Keratinocyte (primary cell): ENCODE measurements at regions not wholly inside any gene's neighbourhood (a gene's known extent, or its start where the extent isn't known, plus 50 kb on each side); places are given as distances from the start of the nearest gene placed in this dataset.

Experiments
- DNase-seq: peaks from one replicate; pipeline ENCODE4 v3.0.0-alpha.2; 2011; ENCODE audit warnings: low read depth, missing footprints, low spot score
- FAIRE-seq: peaks from 2 replicates; lab custom pipeline; 2011; peaks lifted over from hg19 to GRCh38; lab: Jason Lieb, UNC
- H2AFZ ChIP-seq: 2 replicates; pipeline ENCODE4 v1.6.0; 2012; ENCODE audit warnings: low read length, control low read depth, inconsistent platforms; ENCODE audit not compliant: control insufficient read depth
- H3K27ac ChIP-seq: 2 replicates; pipeline ENCODE4 v1.5.1; 2011; ENCODE audit warnings: low read length; ENCODE audit not compliant: control insufficient read depth, insufficient read depth
- H3K27me3 ChIP-seq: 3 replicates; pipeline ENCODE4 v1.6.0; 2011; ENCODE audit warnings: low read length; ENCODE audit not compliant: control insufficient read depth, insufficient read depth; ENCODE audit errors: extremely low read depth
- H3K36me3 ChIP-seq, 2 experiments: 2 replicates in 1 of 2; 3 replicates in 1 of 2; pipeline ENCODE4 v1.5.1; 2011; ENCODE audit warnings: low read length in 2 of 2, mild to moderate bottlenecking in 1 of 2; ENCODE audit not compliant: control insufficient read depth in 2 of 2, insufficient read depth in 2 of 2; ENCODE audit errors: extremely low read depth in 1 of 2
- H3K4me1 ChIP-seq: 3 replicates; pipeline ENCODE4 v1.5.1; 2011; ENCODE audit warnings: low read length; ENCODE audit not compliant: control insufficient read depth, insufficient read depth; ENCODE audit errors: extremely low read depth
- H3K4me2 ChIP-seq: 3 replicates; pipeline ENCODE4 v1.6.0; 2011; ENCODE audit warnings: low read depth, low read length; ENCODE audit not compliant: control insufficient read depth, insufficient read depth; ENCODE audit errors: extremely low read depth
- H3K4me3 ChIP-seq, 3 experiments: fragments of 200-600 bp in 1 of 3; sonication (generic) in 1 of 3; 2 replicates in 2 of 3; 3 replicates in 1 of 3; pipeline ENCODE4 v1.5.1; 2011 to 2016; ENCODE audit warnings: low read length in 3 of 3, mild to moderate bottlenecking in 3 of 3, control low read depth in 2 of 3, inconsistent platforms in 1 of 3, low read depth in 1 of 3, mixed read lengths in 1 of 3, mixed run types in 1 of 3, moderate library complexity in 1 of 3; ENCODE audit not compliant: control insufficient read depth in 2 of 3, insufficient read depth in 2 of 3; ENCODE audit errors: extremely low read depth in 1 of 3
- H3K79me2 ChIP-seq: 2 replicates; pipeline ENCODE4 v1.6.0; 2012; ENCODE audit warnings: low read length; ENCODE audit not compliant: control insufficient read depth, insufficient read depth
- H3K9ac ChIP-seq: 3 replicates; pipeline ENCODE4 v1.6.0; 2011; ENCODE audit warnings: low read length; ENCODE audit not compliant: control insufficient read depth, insufficient read depth; ENCODE audit errors: extremely low read depth
- H3K9me1 ChIP-seq: 3 replicates; pipeline ENCODE4 v1.6.0; 2011; ENCODE audit warnings: low read length; ENCODE audit not compliant: control insufficient read depth, insufficient read depth; ENCODE audit errors: extremely low read depth
- H3K9me3 ChIP-seq: 2 replicates; pipeline ENCODE4 v1.5.1; 2012; ENCODE audit warnings: low read depth, low read length; ENCODE audit not compliant: control insufficient read depth
- H4K20me1 ChIP-seq: 3 replicates; pipeline ENCODE4 v1.6.0; 2011; ENCODE audit warnings: low read length; ENCODE audit not compliant: control insufficient read depth, insufficient read depth; ENCODE audit errors: extremely low read depth
- EZH2 ChIP-seq: IDR thresholded peaks from one replicate; pipeline ENCODE4 v1.6.1; 2012; ENCODE audit warnings: inconsistent platforms, mild to moderate bottlenecking, low read length, moderate library complexity
- dilution Hi-C: fragments of 300-500 bp; cut with MboI; formaldehyde crosslinking; loops from one replicate; pipeline ENCODE4 v1.7.0; 2020; ENCODE audit warnings: low sequenced_read_pairs; ENCODE audit not compliant: extremely low pct_ligation_motif_present
- TF ChIP-seq, protein P1 (sequence below), 3 experiments: IDR thresholded peaks in 1 of 3; conservative IDR thresholded peaks in 1 of 3; optimal IDR thresholded peaks in 1 of 3; 2 replicates in 2 of 3; 3 replicates in 1 of 3; pipeline versions ENCODE3 to v1.5.1; 2011; ENCODE audit warnings: low read length in 3 of 3, mild to moderate bottlenecking in 3 of 3, moderate library complexity in 2 of 3, control low read depth in 1 of 3, inconsistent platforms in 1 of 3; ENCODE audit not compliant: insufficient read depth in 2 of 3; ENCODE audit errors: extremely low read depth in 1 of 3

DNA sequence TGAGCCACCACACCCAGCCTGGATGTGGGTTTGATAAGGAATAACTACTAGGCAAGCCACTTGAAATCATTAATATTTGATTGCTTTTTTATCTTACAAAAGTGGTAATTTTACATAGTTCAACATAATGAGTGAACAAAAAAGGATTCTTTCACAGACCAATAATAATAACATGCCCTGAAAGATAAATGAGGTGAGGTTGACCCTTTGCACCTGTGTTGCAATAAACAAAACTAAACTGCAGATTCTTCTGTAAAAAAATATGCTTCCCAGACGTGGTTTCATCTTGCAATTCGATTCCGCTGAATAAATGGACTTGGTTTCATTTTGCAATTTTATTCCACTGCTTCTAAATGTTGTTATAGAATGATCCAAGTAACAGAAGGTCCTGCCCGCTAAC is 1514.9 kb upstream of the TMEM132C start:
- DNase-seq: no peak
- no peaks in the 10 kb centered on the region for H3K4me1 ChIP-seq
- H4K20me1 ChIP-seq: no peaks in the 10 kb centered on the region
- H3K4me3 ChIP-seq: no peak overlapping the region
- H3K27me3 ChIP-seq: no peaks in the 10 kb centered on the region
- no peaks in the 10 kb centered on the region for H3K79me2 ChIP-seq
- H3K4me2 ChIP-seq: no peak overlapping the region
- no peak overlapping the region for H3K27ac ChIP-seq
- peaks cover 2% of the 10 kb centered on the region for H3K9me3 ChIP-seq
- H2AFZ ChIP-seq: no peak overlapping the region
- no peak overlapping the region for H3K9ac ChIP-seq
- no peak for FAIRE-seq
- no peaks in the 10 kb centered on the region for H3K36me3 ChIP-seq
- dilution Hi-C loops: no loop called here
- no peak for TF ChIP-seq EZH2
- TF ChIP-seq, protein P1, sequence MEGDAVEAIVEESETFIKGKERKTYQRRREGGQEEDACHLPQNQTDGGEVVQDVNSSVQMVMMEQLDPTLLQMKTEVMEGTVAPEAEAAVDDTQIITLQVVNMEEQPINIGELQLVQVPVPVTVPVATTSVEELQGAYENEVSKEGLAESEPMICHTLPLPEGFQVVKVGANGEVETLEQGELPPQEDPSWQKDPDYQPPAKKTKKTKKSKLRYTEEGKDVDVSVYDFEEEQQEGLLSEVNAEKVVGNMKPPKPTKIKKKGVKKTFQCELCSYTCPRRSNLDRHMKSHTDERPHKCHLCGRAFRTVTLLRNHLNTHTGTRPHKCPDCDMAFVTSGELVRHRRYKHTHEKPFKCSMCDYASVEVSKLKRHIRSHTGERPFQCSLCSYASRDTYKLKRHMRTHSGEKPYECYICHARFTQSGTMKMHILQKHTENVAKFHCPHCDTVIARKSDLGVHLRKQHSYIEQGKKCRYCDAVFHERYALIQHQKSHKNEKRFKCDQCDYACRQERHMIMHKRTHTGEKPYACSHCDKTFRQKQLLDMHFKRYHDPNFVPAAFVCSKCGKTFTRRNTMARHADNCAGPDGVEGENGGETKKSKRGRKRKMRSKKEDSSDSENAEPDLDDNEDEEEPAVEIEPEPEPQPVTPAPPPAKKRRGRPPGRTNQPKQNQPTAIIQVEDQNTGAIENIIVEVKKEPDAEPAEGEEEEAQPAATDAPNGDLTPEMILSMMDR (optimal IDR thresholded peaks at IDR 0.05 in 1 of 3, IDR thresholded peaks at IDR 0.05 in 1 of 3, conservative IDR thresholded peaks at IDR 0.05 in 1 of 3; ENCODE audit: extremely low read depth in 1 of 3, insufficient read depth in 2 of 3, low read length in 3 of 3): no peak
- H3K9me1 ChIP-seq: no peaks in the 10 kb centered on the region

DNA sequence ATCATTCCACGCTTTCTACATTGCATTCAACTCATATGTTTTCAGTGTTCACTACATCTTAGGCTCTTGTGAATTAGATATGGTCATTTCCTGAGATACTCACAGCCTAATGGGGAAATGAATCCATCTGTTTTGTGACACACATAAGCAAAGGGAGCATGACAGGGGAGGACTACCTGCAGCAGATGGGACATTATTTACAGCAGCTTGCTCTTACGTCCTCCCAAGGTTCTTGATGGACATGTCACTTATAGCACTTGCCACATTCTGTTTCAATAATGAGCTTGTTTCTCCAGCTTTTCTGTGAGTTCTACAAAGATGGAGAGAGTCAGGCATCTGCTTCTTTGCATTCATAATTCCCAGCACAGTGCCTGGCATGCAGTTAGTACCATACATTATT is 1509.6 kb upstream of the TMEM132C start:
- Histone ChIP-seq H3K4me3 (no peak overlapping the region), H4K20me1 (no peaks in the 10 kb centered on the region), H3K27me3 (no peaks in the 10 kb centered on the region), H3K9ac (no peak overlapping the region), H3K79me2 (no peaks in the 10 kb centered on the region), H3K9me3 (peaks cover 4% of the 10 kb centered on the region), H3K4me2 (no peak overlapping the region), H3K27ac (no peak overlapping the region), H2AFZ (no peak overlapping the region), H3K4me1 (no peaks in the 10 kb centered on the region), H3K9me1 (no peaks in the 10 kb centered on the region), H3K36me3 (no peaks in the 10 kb centered on the region)
- dilution Hi-C loops: no loop called here
- DNase-seq (no peak), FAIRE-seq (no peak)
- TF ChIP-seq, protein P1 (optimal IDR thresholded peaks at IDR 0.05 in 1 of 3, IDR thresholded peaks at IDR 0.05 in 1 of 3, conservative IDR thresholded peaks at IDR 0.05 in 1 of 3; ENCODE audit: extremely low read depth in 1 of 3, insufficient read depth in 2 of 3, low read length in 3 of 3): no peak
- no peak for TF ChIP-seq EZH2
